GM18511 (cell line): ENCODE measurements at regions not wholly inside any gene's neighbourhood (a gene's known extent, or its start where the extent isn't known, plus 50 kb on each side); places are given as distances from the start of the nearest gene placed in this dataset.

Experiments
- ATAC-seq: cut with Tn5 transposase; IDR thresholded peaks from one replicate; pipeline ENCODE4 v1.9.1; 2021; ENCODE audit warnings: mild to moderate bottlenecking, moderate library complexity; ENCODE audit not compliant: unreplicated experiment

DNA sequence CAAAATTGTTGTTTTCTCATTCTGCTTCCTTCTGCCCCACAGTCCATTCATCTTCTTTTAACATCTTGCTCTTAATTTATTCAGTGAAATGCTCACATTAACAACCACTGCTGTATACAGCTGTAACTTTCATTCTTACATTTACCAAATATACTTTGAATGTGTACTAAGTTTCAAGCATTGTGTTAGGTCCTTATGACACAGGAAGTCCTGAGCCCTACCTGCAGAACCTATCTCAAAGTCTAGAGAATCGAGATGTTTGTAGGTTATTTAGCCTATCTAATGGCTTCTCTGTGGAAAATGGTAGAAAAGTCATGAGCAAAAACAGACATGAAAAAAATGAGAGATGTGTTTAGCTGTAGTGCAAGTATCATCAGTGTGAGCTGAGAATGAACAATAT, 117.6 kb upstream of the MGAT4C start:
- ATAC-seq: no peak

DNA sequence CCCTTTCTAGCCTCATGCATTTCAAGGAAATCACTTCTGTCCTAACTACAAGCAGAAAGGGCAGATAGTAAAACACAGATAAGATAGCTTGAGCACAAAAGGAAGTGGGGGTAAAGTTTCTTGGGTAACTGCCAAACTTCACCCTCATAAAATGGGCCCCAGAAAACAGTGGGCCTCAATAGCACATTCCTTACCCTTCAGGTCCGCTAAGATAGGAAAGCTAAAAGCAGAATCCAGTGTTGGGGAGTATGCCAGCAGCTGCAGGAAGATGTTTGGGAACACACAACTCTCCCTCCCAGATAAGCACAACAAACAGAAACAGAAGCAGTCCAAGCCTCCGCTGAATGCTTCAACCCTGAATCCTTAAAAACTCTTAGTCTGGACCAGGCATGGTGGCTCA, 110.9 kb upstream of the MGAT4C start:
- no peak for ATAC-seq

DNA sequence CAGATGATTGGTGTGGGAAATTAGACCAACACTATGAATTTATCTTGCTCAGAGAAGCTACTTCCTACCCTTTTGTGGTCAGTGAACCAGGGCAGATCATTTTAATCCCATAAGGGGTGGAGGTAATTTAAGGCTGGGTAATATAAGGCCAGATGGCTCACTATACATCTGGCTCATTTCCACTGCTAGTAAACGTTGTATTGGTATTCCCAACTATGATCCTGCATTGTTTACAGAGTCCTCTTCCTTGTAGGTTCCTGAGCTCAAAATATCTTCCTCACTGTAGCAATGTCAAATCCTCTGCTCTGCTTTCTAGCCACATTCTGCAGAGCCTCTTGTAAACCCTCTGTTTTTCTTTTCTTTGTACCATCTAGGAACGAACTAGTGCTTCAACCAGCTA, 93.0 kb upstream of the MGAT4C start:
- ATAC-seq: no peak

- ATAC-seq: no peak
These were observed 77.8 kb upstream of the MGAT4C start for GRCh38 chr12:86333955-86334522.

DNA sequence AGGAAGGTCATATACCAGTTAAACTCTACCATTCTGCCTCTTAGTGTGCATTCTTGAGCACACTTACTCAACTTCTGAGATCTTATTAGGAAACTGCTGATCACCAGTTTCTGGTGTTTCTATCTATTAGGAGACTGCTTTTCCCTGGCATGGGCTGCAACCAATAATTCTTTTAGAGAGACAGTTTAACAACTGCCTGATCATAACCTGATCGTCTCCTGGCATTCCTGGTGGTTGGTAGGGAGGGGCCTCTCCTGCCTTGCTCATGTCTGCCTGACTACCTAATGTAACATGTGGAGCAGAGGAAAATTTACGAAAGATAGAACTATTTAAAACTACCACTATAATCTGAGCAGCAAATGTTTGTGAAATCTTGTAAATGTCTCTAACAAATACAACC, 75.3 kb upstream of the MGAT4C start:
- ATAC-seq: no peak

DNA sequence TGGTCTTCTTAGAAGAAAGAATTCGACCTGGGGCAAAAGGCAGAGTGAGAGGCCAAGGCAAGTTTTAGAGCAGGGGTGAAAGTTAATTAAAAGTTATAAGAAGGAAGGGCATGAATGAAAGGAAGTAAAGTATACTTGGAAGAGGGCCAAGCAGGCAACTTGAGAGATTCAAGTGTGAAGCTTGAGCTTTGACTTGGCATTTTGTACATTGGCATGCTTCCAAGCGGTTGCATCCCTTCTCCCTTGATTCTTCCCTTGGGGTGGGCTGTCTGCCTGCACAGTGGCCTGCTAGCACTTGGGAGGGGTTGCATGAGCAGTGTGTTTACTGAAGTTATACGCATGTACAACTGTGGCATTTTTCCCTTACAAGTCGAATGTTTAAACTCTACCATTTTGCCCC, 74.8 kb upstream of the MGAT4C start:
- ATAC-seq: no peak

- ATAC-seq: no peak
These were observed 56.0 kb upstream of the MGAT4C start for GRCh38 chr12:86312232-86312631.
